A673 (cell line): ENCODE measurements at regions not wholly inside any gene's neighbourhood (a gene's known extent, or its start where the extent isn't known, plus 50 kb on each side); places are given as distances from the start of the nearest gene placed in this dataset.

Source experiments
- EZH2 ChIP-seq: fragments of 200-600 bp; sonication (generic); IDR thresholded peaks from 2 replicates; pipeline ENCODE4 v1.6.1; 2017; ENCODE audit warnings: borderline replicate concordance, low read depth, mild to moderate bottlenecking, mixed read lengths, antibody characterized with exemption, low read length; ENCODE audit not compliant: poor library complexity, severe bottlenecking
- TF ChIP-seq, protein P1 (sequence below): fragments of 300-800, 200-600 bp; sonication (generic); conservative IDR thresholded peaks from 2 replicates; pipeline ENCODE4 v1.5.1; 2017; ENCODE audit warnings: low read depth, mild to moderate bottlenecking, antibody characterized with exemption, low read length, moderate library complexity, mixed read lengths

DNA sequence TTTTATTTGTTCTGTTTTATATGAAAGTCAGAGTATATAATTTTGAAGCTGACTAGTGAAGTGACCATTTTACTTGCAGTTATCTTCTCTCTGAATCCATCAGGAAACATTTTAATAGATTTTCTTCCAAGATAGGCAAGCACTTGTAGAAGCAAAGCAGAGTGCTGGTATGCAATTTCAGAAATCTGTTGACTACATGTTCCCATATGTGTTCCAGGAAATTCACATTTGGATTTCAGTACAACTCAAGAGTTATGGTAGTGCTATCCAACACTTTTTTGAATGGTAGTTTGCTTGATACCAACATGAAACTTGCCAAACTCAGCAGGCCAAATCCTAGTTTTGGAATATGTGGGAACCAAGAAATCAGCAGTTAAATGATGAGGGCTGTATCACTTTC lies 94.0 kb downstream of the CENPW start:
- TF ChIP-seq, protein P1, sequence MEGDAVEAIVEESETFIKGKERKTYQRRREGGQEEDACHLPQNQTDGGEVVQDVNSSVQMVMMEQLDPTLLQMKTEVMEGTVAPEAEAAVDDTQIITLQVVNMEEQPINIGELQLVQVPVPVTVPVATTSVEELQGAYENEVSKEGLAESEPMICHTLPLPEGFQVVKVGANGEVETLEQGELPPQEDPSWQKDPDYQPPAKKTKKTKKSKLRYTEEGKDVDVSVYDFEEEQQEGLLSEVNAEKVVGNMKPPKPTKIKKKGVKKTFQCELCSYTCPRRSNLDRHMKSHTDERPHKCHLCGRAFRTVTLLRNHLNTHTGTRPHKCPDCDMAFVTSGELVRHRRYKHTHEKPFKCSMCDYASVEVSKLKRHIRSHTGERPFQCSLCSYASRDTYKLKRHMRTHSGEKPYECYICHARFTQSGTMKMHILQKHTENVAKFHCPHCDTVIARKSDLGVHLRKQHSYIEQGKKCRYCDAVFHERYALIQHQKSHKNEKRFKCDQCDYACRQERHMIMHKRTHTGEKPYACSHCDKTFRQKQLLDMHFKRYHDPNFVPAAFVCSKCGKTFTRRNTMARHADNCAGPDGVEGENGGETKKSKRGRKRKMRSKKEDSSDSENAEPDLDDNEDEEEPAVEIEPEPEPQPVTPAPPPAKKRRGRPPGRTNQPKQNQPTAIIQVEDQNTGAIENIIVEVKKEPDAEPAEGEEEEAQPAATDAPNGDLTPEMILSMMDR: no peak
- TF ChIP-seq EZH2: no peak
